HuH-7 (cell line): ENCODE measurements at regions not wholly inside any gene's neighbourhood (a gene's known extent, or its start where the extent isn't known, plus 50 kb on each side); places are given as distances from the start of the nearest gene placed in this dataset.

Source experiments
- DNase-seq: peaks from one replicate; pipeline ENCODE4 v3.0.0; 2011; ENCODE audit warnings: low spot score

- DNase-seq, result no peak
Measured at GRCh38 chr2:103506812-103507211, 745.0 kb downstream of the TMEM182 start.

- no peak for DNase-seq
Measured at GRCh38 chr2:103512442-103512841, 750.6 kb downstream of the TMEM182 start.

- no peak for DNase-seq
Measured at GRCh38 chr2:103520547-103520946, 758.7 kb downstream of the TMEM182 start.

GRCh38 chr2:103525756-103526155 is 763.9 kb downstream of the TMEM182 start:
- no peak for DNase-seq

- no peak for DNase-seq
Measured at GRCh38 chr2:103526757-103527156, 764.9 kb downstream of the TMEM182 start.

GRCh38 chr2:103527278-103527677 is 765.4 kb downstream of the TMEM182 start:
- no peak for DNase-seq

GRCh38 chr2:103529798-103530502 is 768.1 kb downstream of the TMEM182 start:
- no peak for DNase-seq

GRCh38 chr2:103552775-103553174 is 790.9 kb downstream of the TMEM182 start:
- no peak for DNase-seq

GRCh38 chr2:103594823-103595222 is 833.0 kb downstream of the TMEM182 start:
- DNase-seq, result no peak

- DNase-seq, result no peak
Measured at GRCh38 chr2:103605071-103605780, 843.4 kb downstream of the TMEM182 start.

GRCh38 chr2:103615611-103616105 is 853.8 kb downstream of the TMEM182 start:
- DNase-seq, result no peak

GRCh38 chr2:103616891-103617290 is 855.1 kb downstream of the TMEM182 start:
- no peak for DNase-seq

- no peak for DNase-seq
Measured at GRCh38 chr2:103618112-103618511, 856.3 kb downstream of the TMEM182 start.

- no peak for DNase-seq
Measured at GRCh38 chr2:103627301-103627700, 865.5 kb downstream of the TMEM182 start.

GRCh38 chr2:103638978-103639377 is 877.1 kb downstream of the TMEM182 start:
- DNase-seq, result no peak

- no peak for DNase-seq
Measured at GRCh38 chr2:103656558-103656957, 894.7 kb downstream of the TMEM182 start.

- no peak for DNase-seq
Measured at GRCh38 chr2:103660519-103660918, 898.7 kb downstream of the TMEM182 start.

- no peak for DNase-seq
Measured at GRCh38 chr2:103660947-103661346, 899.1 kb downstream of the TMEM182 start.

GRCh38 chr2:103664690-103665089 is 902.9 kb downstream of the TMEM182 start:
- no peak for DNase-seq

GRCh38 chr2:103667335-103667884 is 905.6 kb downstream of the TMEM182 start:
- no peak for DNase-seq

- no peak for DNase-seq
Measured at GRCh38 chr2:103669531-103669930, 907.7 kb downstream of the TMEM182 start.
